ENCODE measurements at regions not wholly inside any gene's neighbourhood (a gene's known extent, or its start where the extent isn't known, plus 50 kb on each side); places are given as distances from the start of the nearest gene placed in this dataset.

- TF ChIP-seq E2F4 (CRISPR knock-in tag; IDR thresholded peaks at IDR 0.05; ENCODE audit: borderline replicate concordance, low read depth) = no peak
- no peak for TF ChIP-seq ZNF416 (CRISPR knock-in tag; IDR thresholded peaks at IDR 0.05)
- TF ChIP-seq MAX (CRISPR knock-in tag; IDR thresholded peaks at IDR 0.05) = no peak
- TF ChIP-seq IRF2 (CRISPR knock-in tag; IDR thresholded peaks at IDR 0.05; ENCODE audit: borderline replicate concordance, low read depth) = no peak
- no peak for TF ChIP-seq ATF1 (CRISPR knock-in tag; IDR thresholded peaks at IDR 0.05)
- no peak for TF ChIP-seq KAT7 (CRISPR knock-in tag; IDR thresholded peaks at IDR 0.05; ENCODE audit: borderline replicate concordance)
- no peak for TF ChIP-seq NR3C1 (CRISPR knock-in tag; conservative IDR thresholded peaks at IDR 0.05; ENCODE audit: low read depth)
- no peak for TF ChIP-seq TCF7 (CRISPR knock-in tag; IDR thresholded peaks at IDR 0.05; ENCODE audit: low read depth)
- TF ChIP-seq, protein P1, sequence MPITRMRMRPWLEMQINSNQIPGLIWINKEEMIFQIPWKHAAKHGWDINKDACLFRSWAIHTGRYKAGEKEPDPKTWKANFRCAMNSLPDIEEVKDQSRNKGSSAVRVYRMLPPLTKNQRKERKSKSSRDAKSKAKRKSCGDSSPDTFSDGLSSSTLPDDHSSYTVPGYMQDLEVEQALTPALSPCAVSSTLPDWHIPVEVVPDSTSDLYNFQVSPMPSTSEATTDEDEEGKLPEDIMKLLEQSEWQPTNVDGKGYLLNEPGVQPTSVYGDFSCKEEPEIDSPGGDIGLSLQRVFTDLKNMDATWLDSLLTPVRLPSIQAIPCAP (CRISPR knock-in tag; IDR thresholded peaks at IDR 0.05) = no peak
- no peak for TF ChIP-seq TEAD1 (CRISPR knock-in tag; IDR thresholded peaks at IDR 0.05)
- TF ChIP-seq, protein P2, sequence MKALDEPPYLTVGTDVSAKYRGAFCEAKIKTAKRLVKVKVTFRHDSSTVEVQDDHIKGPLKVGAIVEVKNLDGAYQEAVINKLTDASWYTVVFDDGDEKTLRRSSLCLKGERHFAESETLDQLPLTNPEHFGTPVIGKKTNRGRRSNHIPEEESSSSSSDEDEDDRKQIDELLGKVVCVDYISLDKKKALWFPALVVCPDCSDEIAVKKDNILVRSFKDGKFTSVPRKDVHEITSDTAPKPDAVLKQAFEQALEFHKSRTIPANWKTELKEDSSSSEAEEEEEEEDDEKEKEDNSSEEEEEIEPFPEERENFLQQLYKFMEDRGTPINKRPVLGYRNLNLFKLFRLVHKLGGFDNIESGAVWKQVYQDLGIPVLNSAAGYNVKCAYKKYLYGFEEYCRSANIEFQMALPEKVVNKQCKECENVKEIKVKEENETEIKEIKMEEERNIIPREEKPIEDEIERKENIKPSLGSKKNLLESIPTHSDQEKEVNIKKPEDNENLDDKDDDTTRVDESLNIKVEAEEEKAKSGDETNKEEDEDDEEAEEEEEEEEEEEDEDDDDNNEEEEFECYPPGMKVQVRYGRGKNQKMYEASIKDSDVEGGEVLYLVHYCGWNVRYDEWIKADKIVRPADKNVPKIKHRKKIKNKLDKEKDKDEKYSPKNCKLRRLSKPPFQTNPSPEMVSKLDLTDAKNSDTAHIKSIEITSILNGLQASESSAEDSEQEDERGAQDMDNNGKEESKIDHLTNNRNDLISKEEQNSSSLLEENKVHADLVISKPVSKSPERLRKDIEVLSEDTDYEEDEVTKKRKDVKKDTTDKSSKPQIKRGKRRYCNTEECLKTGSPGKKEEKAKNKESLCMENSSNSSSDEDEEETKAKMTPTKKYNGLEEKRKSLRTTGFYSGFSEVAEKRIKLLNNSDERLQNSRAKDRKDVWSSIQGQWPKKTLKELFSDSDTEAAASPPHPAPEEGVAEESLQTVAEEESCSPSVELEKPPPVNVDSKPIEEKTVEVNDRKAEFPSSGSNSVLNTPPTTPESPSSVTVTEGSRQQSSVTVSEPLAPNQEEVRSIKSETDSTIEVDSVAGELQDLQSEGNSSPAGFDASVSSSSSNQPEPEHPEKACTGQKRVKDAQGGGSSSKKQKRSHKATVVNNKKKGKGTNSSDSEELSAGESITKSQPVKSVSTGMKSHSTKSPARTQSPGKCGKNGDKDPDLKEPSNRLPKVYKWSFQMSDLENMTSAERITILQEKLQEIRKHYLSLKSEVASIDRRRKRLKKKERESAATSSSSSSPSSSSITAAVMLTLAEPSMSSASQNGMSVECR (CRISPR knock-in tag; IDR thresholded peaks at IDR 0.05; ENCODE audit: borderline replicate concordance) = no peak
- no peak for TF ChIP-seq PRRX2 (CRISPR knock-in tag; IDR thresholded peaks at IDR 0.05)
- TF ChIP-seq FOXP1 (CRISPR knock-in tag; IDR thresholded peaks at IDR 0.05; ENCODE audit: borderline replicate concordance) = no peak
- TF ChIP-seq, protein P3, sequence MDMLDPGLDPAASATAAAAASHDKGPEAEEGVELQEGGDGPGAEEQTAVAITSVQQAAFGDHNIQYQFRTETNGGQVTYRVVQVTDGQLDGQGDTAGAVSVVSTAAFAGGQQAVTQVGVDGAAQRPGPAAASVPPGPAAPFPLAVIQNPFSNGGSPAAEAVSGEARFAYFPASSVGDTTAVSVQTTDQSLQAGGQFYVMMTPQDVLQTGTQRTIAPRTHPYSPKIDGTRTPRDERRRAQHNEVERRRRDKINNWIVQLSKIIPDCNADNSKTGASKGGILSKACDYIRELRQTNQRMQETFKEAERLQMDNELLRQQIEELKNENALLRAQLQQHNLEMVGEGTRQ (CRISPR knock-in tag; IDR thresholded peaks at IDR 0.05) = no peak
These were observed 442.1 kb upstream of the MEX3C start (continued) for GRCh38 chr18:51639541-51639940.

GRCh38 chr18:51643483-51643882, 446.0 kb upstream of the MEX3C start:
- DNase-seq (ENCODE audit: low spot score) (no peak), ATAC-seq (no peak)
- POLR2A ChIA-PET = no interaction called here
- peaks cover 6% of the 10 kb centered on the region for H3K36me3 Mint-ChIP-seq
- H3K27ac Mint-ChIP-seq = no peak overlapping the region
- no peak for TF ChIP-seq ATF2 (CRISPR knock-in tag; IDR thresholded peaks at IDR 0.05; ENCODE audit: borderline replicate concordance, low read depth)
- TF ChIP-seq, protein P4, sequence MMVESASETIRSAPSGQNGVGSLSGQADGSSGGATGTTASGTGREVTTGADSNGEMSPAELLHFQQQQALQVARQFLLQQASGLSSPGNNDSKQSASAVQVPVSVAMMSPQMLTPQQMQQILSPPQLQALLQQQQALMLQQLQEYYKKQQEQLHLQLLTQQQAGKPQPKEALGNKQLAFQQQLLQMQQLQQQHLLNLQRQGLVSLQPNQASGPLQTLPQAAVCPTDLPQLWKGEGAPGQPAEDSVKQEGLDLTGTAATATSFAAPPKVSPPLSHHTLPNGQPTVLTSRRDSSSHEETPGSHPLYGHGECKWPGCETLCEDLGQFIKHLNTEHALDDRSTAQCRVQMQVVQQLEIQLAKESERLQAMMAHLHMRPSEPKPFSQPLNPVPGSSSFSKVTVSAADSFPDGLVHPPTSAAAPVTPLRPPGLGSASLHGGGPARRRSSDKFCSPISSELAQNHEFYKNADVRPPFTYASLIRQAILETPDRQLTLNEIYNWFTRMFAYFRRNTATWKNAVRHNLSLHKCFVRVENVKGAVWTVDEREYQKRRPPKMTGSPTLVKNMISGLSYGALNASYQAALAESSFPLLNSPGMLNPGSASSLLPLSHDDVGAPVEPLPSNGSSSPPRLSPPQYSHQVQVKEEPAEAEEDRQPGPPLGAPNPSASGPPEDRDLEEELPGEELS (CRISPR knock-in tag; IDR thresholded peaks at IDR 0.05) = no peak
- CTCF ChIA-PET = no interaction called here
- no peaks in the 10 kb centered on the region for H3K27me3 Mint-ChIP-seq (ENCODE audit: low read depth)
- peaks cover 16% of the 10 kb centered on the region for H3K9me3 Mint-ChIP-seq
- H3K4me1 Mint-ChIP-seq = peaks cover 4% of the 10 kb centered on the region
- no peak overlapping the region for H3K4me3 Mint-ChIP-seq
